NCI-H2029 (cell line): ENCODE measurements at regions not wholly inside any gene's neighbourhood (a gene's known extent, or its start where the extent isn't known, plus 50 kb on each side); places are given as distances from the start of the nearest gene placed in this dataset.

Source experiments
- DNase-seq: peaks from one replicate; lab custom pipeline; 2025; lab: John Stamatoyannopoulos, UW

DNA sequence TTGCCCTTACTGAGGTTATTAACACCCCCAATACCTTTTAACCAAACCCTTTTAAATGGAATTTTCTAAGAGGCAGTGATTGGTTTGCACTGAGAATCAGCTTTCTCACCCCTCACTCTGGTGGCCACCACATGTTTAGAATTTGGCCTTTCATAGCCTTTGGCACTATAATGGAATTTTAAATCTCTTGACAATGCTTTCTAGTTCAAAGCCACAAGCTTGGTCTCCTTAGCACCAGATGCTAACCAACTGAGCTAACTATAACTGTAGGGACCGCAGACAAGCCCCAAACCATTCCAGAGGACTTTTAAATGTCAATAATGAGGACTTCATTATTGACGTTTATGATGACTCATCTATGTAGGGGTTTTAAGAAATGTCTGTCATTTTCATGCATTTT lies 238.7 kb upstream of the SNX7 start:
- DNase-seq: no peak

GRCh38 chr1:98421085-98421435 lies 240.5 kb upstream of the SNX7 start:
- DNase-seq: no peak

- no peak for DNase-seq
Measured at GRCh38 chr1:98420376-98421084, 241.0 kb upstream of the SNX7 start.

DNA sequence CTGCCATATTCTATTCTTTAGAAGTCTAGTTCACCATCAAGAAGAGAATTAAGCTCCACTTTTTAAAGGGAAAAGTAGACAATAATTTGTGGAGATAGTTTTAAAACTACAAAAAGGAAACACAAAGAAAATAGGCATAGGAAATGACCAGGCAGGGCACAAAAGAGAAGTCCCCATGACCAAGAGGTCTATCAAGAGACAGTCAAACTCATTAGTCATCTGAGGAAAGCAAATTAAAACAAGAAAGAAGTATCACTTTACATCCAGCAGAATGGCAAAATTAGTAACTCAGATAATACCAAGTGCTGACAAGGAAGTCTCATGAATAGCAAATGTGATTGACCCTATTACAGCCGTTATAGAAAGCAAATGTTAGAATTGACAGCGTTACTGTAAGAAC lies 243.7 kb upstream of the SNX7 start:
- no peak for DNase-seq

DNA sequence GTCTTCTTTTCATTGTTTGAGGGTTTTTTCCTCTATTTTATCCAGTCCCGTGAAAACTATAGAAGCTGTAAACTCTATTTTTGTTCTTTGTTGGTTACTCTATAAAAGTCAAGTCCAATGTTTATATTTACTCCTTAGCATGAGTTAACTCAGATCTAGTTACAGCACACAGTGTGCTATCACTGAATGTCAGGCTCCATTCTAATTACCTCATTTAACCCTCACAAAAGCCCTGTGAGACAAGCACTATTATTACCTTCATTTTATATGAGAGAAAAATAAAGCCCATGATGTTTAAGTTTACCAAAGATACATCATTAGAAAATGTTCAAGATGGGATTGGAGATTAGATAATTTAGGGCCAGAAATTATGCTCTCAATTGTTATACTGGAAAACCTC lies 251.4 kb upstream of the SNX7 start:
- DNase-seq: no peak

GRCh38 chr1:98406352-98407088 lies 255.0 kb upstream of the SNX7 start:
- no peak for DNase-seq

DNA sequence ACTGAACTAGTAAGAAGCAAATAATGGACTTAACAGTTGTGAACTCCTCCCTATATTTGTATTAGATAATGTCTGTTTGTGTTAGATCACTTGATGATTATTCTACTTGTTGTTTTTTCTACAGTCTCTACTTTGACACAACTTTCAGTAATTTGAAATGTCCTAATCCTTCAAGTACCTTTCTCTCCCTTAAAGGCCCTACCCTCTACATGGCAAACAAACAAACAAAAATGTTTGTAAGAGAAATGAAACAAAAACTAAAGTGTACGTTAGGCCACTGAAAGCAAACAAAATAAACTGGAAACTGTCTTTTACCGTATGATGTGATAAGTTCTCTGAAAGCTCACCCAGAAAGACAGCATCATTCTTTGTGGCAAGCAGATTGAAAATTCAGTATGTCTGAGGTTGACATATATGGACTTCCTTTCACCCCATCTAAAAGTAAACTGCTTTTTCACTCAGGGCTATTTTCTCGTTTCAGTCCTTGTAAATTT lies 255.9 kb upstream of the SNX7 start:
- DNase-seq: no peak

DNA sequence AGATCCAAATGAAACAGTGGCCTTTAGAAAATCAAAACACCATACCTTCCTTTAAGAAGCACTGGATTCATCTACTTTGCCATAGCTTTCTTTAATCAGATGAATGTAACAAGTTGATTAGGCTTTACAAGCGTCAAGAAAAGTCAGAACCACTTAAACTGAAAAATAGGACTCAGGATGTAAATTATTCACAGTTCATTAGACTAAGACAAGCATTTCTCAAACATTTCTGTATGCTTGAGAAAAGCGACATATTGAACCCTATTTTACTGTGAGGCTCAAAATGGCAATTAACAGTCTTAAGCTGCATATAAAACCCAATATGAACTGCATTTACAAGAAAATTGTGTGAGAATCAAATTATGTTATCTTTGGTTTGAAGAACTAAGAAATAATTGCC lies 256.7 kb upstream of the SNX7 start:
- DNase-seq: no peak

- no peak for DNase-seq
Measured at GRCh38 chr1:98403963-98404480, 257.5 kb upstream of the SNX7 start.

- no peak for DNase-seq
Measured at GRCh38 chr1:98402860-98403259, 258.7 kb upstream of the SNX7 start.

DNA sequence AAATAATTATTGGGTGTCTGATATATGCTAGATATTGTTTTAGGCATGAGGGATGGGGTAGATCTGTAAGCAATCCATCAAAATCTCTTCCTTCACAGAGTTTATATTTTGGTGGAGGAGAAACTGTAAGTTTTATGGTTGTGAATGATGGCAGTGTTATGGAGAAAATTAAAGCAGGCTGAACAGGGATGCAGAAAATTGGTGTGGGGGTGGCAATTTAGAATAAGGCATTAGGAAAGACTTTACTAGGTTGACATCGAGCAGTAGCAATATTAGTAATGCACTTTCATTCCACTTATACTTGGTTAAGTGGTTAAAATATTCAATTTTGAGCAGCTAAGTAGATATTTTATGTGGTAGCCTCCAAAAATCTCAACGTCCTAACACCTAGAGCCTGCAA lies 261.1 kb upstream of the SNX7 start:
- DNase-seq: no peak

- no peak for DNase-seq
Measured at GRCh38 chr1:98399218-98399617, 262.3 kb upstream of the SNX7 start.

GRCh38 chr1:98398649-98399048 lies 262.9 kb upstream of the SNX7 start:
- DNase-seq: no peak

GRCh38 chr1:98398092-98398491 lies 263.4 kb upstream of the SNX7 start:
- no peak for DNase-seq

DNA sequence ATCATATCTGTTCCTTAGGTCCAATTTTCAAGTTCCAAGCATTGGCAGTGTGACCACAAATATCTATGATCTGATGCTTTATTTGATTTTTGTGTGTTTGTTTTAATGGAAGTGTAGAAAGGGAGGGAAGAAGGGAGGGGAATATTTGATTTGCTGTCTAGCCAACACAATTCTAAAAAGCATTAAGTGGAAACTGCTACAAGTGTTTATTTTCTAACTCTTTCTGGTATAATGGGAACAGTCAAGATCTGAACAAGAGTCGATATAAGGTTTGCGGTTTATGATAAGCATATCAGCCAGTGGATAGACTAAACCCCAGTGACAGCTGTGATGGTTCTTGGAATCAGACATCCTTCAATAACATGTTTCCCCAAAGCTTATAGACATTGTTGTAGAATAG lies 267.8 kb upstream of the SNX7 start:
- DNase-seq: no peak

DNA sequence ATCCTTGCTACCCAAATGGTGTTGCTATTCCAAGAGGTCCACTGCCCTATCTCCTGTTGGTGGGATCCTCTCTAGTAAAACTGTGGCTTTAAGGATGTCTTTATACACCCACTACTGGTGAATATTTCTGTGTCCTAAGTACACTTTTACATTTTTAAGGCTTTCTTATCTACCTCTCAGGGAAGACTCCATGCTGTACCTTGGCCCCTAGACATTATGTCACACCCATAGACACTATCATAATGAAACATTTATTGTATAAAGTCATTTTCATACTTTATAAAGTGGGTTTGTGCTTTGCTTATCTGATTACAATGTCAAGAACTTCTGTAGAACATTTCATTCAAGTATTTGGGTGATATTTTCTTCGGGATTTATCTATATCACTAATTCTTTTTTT lies 270.3 kb upstream of the SNX7 start:
- DNase-seq: no peak

- no peak for DNase-seq
Measured at GRCh38 chr1:98389809-98390208, 271.7 kb upstream of the SNX7 start.

DNA sequence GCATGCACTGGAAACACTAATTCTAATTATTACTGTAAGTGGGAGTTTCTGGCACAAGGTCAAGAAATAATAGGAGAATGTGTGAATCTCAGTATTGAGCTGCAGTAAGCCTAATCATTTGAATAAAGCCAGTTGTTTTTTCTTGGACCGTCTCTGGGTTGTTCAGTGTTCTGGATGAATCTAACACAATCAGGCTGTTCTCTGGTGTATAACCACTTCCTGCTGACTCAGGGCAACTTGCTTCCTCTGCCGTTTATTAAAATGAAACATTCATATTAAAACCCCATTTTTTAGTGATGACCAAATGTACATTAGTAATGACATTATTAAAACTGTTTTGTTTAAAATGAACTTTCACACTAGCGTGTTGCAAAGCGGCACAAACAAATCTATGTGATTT lies 273.1 kb upstream of the SNX7 start:
- no peak for DNase-seq

DNA sequence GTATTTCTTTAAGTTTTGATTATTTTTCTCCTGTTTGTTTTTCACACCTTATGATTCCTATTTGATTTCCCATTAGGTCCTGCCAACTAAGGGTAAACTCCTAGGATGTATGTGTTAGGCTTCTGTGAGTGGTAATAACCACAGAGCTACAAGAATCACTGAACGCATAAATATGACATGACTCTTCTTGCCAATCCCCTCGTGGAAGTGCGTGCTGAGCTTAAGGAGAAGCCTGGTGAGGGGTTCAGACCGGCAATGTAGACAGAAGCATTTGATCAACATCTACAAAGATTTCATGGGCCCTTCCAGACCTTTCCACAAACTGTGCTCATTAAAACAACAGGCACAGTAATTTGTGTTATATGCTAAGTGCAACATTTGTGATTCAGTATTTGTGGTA lies 273.8 kb upstream of the SNX7 start:
- no peak for DNase-seq

DNA sequence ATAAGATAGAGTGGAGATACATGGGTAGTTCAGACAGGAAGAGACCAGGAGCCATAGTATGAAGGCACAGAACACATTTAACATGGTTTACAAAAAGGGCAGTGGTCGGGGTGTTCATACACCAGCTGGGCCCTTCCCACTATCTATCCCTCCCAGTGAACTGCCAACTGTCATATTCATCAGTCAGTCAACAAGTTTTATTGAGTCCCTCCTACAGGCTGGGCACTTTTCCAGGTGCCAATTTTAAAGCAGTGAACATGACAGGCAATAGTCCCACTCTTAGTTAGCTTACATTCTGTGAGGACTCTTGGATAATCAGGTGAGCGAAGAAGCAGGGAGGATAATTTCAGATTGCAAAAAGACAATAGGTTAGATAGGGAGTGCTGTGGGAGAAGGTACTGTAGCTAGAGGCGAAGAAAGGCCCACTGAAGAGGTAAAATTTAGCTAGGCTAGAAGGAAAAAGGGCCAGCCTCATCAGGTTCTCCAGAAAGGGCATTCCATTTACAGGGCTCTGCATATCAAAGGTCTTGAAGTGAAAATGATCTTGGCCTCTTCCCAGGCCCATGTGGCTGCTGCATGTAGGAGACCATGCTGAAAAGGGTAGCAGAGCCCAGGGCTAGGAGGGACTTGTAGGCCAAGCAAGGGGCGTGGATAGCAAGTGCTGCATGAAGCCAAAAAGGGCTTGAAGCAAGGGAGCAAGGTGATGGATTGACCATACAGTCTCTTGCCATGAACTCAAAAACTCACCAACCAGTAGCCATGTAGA lies 274.7 kb upstream of the SNX7 start:
- DNase-seq: no peak

DNA sequence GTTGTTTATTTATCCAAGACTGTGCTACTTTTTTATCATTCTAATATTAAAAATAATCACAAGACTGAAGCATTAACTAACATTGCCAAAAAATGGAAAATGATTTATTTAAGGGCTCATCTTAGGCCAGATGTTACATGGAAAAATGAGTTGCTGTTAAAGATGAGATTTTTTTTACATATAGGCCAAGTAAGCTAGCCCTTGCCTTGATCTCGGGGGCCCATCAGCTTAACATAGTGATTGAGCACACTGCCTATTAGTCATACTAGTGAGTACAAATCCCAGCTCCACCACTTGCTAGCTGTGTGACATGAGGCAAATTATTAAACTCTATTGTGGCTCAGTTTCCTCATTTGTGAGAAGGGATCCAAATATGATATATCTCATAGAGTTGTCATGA lies 275.9 kb upstream of the SNX7 start:
- no peak for DNase-seq

DNA sequence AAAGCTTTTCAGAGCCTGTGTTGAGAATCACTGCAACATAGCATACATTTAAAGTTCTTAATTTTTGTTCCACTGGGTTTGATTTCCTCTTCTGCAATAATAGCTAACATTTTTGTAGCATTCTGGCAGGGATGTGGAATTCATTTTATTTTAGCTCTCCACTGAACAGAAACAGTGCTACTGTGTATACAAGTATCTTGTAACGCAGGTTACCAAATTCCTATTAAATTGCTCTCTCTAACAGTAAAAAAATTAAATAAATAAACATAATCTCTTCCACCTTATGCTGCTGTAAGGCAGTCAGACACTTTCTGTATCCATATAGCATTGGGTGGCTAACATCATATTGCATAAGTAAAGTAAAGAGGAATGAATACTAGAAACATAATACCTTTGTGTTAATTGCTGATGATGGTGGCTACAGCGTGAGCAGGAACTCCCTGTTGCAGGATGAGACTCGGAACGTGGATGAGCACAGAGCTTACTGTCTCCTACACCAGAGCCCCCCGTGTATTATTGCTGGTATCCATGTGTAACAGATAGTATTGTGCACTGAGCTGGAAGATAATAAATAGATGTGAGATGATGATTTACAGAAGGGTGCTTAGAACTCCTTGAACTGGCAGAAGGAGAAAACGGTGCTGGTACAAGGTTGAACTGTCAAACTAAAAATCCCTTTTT lies 276.9 kb upstream of the SNX7 start:
- no peak for DNase-seq
